Sigmoid colon (tissue), 4 donors: ENCODE measurements at regions not wholly inside any gene's neighbourhood (a gene's known extent, or its start where the extent isn't known, plus 50 kb on each side); places are given as distances from the start of the nearest gene placed in this dataset.
"Not testable (repeated sequence)": the region's sequence is repeated elsewhere in the genome, so short reads cannot be mapped to it uniquely, and the experiment has no call there.

Experiments used
- CTCF ChIP-seq, 4 experiments: fragments of 450-650 bp in 3 of 4; fragments of 200-600 bp in 1 of 4; IDR thresholded peaks; one replicate each; pipeline ENCODE4 v1.5.1; 2016 to 2019; ENCODE audit warnings: antibody characterized with exemption in 4 of 4, mild to moderate bottlenecking in 3 of 4, moderate library complexity in 2 of 4
- EP300 ChIP-seq, 4 donors: sonication (generic); formaldehyde crosslinking; IDR thresholded peaks; one replicate each; pipeline ENCODE4 v1.6.1; 2017; ENCODE audit warnings: antibody characterized with exemption in 4 of 4
- POLR2A ChIP-seq, 2 donors: fragments of 450-650 bp; IDR thresholded peaks; one replicate each; pipeline ENCODE4 v1.6.1; 2016; ENCODE audit warnings: antibody characterized with exemption in 2 of 2, mild to moderate bottlenecking in 2 of 2, moderate library complexity in 2 of 2

- not testable (repeated sequence) for TF ChIP-seq CTCF, EP300, POLR2A (IDR thresholded peaks at IDR 0.05)
Measured at GRCh38 chr16:70016751-70017150, 65.6 kb downstream of the CLEC18A start.
